HL-60/S4 treated with phorbol 12-myristate 13-acetate at 8.2 ng/mL for 4 days and 3 days (cell line): ENCODE measurements at regions not wholly inside any gene's neighbourhood (a gene's known extent, or its start where the extent isn't known, plus 50 kb on each side); places are given as distances from the start of the nearest gene placed in this dataset.

ENCODE experiments used
- in situ Hi-C: fragments of 300-500 bp; cut with MboI; formaldehyde crosslinking; loops from 2 replicates; pipeline ENCODE4 v1.15.0; 2022; ENCODE audit warnings: low sequenced_read_pairs

- in situ Hi-C loops = no loop called here
These were observed 114.9 kb upstream of the BTN3A2 start for GRCh38 chr6:26249957-26250697.

DNA sequence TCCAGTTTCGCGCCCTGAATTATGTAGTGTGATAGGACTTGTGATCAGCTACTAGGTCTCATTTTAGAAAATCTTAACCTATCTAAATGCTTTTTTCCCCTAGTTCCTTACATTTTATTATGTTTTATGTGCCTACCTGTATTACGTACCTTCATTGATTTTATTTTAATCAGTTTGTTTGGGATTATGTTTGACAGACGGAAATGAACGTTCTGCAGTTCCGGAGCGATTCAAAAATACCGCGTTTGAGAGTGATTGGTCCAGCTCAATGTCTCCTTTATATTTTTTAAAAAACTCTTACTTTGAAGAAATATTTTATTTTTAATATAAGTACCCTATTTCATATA, 114.3 kb upstream of the BTN3A2 start:
- in situ Hi-C loops = no loop called here

DNA sequence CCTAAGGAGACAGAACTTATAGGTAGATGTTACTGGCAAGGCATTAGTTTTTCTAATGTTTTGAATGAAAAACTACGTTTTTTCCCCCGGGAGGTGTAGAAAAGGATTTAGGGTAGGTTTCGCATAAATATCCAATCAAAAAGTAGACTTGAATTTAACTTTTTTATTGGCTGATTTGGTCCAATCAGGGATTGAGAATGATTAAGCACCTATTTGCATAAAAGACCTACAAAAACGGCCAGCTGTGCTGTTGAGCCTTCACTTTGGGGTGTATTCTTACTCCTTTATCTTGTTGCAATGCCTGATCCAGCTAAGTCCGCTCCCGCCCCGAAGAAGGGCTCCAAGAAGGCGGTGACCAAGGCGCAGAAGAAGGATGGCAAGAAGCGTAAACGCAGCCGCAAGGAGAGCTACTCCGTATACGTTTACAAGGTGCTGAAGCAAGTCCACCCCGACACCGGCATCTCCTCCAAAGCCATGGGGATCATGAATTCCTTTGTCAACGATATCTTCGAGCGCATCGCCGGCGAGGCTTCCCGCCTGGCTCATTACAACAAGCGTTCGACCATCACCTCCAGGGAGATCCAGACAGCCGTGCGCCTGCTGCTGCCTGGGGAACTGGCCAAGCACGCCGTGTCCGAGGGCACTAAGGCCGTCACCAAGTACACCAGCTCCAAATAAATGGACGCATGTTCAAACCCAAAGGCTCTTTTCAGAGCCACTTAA, 113.5 kb upstream of the BTN3A2 start:
- in situ Hi-C loops = no loop called here

- in situ Hi-C loops = no loop called here
These were observed 112.9 kb upstream of the BTN3A2 start for GRCh38 chr6:26252077-26252472.

- in situ Hi-C loops = no loop called here
These were observed 110.3 kb upstream of the BTN3A2 start for GRCh38 chr6:26254724-26255123.

- in situ Hi-C loops = no loop called here
These were observed 107.7 kb upstream of the BTN3A2 start for GRCh38 chr6:26257272-26257671.

DNA sequence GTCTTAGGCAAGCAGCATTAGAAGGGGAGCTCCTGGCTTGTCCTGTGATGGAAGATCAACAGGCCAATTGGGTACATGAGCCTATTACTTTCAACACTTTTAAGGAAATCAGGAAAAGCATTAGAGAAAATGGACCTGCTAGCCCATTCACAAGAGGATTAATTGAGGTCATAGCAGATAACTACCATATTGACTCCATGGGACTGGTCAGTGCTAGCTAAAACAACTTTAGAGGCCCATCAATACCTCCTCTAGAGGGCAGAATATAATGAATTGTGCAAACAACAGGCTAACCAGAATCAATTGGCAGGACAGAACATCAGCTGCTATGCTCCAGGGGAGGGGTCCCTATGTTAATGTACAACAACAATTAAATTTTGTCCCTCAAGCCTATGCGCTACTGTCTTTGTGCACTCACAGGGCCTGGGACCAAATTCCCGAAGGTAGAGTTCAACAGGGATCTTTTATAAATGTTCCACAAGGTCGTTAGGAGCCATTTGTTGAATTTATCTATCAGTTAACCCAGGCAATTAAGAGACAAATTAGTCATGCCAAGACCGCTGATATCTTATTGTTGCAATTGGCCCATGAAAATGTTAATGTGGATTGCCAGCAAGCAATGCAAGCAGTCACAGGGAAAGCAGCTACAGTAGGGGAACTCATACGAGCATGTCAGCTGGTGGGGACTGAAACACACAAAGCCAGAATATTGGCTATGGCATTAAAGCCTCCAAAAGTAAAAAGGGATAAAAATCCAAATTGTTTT, 106.6 kb upstream of the BTN3A2 start:
- in situ Hi-C loops = no loop called here

- in situ Hi-C loops = no loop called here
These were observed 104.8 kb upstream of the BTN3A2 start for GRCh38 chr6:26260110-26260637.

DNA sequence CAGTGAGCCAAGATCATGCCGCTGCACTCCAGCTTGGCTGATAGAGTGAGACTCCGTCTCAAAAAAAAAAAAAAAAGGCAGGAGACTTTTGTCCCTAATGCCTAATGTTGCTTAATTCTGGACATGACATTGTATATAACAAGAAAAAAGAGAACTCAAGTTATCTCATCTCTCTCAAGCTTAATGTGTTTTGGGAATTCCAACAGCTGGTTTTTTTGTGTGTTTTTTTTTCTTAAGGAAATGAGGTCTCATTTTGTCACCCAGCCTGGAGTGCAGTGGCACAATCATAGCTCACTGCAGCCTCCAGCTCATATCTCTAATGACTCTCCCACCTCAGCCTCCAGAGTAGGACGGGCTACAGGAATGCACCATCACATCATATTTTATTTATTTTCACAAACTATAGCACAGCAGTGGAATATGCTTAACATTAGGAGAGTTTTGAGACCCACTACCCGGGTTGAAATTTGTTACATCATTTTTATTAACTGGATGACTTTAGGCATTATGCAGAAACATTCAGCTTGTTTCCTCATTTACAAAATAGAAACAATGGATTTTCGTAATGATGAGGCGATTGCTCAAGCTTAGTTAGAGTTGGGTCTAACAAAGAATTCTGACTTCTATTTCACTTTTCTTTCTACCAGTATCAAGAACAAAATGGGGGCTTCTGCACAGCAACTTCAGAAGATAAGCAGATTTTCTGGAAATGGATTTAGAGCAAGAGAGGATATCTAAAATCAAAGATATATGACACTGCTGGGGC, 104.1 kb upstream of the BTN3A2 start:
- in situ Hi-C loops = no loop called here

- in situ Hi-C loops = no loop called here
These were observed 100.5 kb upstream of the BTN3A2 start for GRCh38 chr6:26264547-26264946.

DNA sequence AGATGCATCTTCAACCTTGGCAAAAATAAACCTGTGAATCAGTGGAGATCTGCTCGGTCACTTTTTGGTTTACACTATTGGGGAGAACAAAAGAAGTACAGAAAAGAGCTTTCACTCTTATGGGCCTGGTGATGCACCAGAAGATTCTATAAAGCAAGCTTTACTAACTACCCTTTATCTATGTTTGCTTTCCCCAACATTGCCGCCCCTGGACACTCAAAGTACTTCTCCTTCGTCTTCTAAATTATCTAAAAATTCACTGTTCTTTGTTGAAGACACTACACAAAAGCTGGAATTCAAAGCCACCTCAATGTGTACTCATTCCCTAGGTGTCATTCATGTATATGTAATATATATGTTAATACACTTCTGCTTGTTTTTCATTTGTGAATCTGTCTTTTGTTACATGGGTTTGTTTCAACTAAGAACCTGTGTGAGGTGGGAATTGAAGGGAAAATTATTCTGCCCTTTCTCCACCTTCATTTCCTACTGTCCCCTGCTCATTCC, 97.9 kb upstream of the BTN3A2 start:
- in situ Hi-C loops = no loop called here

- in situ Hi-C loops = no loop called here
These were observed 96.2 kb upstream of the BTN3A2 start for GRCh38 chr6:26268659-26269402.

DNA sequence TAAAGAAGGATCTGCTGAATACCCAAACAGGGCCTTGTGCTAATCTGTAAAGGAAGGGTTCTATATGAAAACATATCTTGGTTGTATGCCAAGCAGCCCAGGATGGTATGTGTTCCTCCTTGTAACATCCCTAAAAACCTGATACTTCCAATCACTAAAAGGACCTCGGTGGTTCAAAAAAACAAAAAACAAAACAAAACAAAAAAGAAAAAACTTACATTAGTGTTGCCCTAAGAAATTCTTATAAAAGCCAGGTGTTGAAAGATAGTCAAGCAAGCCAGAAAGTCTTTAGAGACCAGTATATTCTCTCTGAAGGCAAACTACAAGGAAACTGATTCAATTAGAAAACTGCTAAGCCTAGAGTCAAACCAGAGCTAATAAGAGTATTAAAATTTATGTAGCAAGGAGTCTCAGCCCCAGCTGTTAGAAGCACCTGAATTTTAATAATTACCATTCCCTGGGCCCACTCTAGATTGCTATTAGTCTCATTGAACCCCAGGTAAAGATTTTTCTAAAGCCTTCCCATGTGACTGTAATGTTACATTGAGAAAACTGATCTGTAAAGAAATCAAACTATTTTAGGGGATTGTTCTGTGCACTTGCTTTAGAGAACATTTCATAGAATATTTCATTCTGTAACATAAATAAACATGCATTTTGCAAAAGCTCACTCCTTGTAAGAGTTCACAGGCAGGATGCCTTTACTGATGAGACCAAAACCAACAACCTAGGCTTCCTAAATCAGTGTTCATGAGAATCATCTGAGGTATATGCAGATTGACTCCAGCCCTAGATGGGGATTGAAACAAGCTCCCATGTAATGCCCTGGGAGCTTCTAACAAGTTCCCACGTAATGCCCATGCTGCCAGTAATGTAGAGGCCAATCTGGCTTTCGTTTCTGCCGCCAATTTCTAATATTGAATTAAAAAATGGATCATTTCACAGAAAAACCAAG, 95.2 kb upstream of the BTN3A2 start:
- in situ Hi-C loops = no loop called here

DNA sequence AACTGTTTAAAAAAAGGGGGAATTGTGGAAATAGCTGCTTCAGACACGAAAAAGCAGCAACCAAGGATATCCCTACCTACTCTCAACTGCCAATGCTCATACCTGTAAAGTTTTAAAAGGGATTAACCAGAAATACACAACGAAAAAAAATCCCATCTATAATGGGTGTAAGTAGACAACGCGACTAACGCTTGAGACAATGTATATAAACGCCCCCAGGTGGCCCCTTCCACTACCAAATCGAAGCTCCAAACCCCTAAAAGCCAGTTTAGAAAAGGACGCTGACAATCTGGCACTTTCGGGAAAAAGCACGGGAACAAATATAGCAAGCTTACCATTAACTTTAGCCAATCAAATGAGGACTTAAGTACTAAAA, 94.5 kb upstream of the BTN3A2 start:
- in situ Hi-C loops = no loop called here

DNA sequence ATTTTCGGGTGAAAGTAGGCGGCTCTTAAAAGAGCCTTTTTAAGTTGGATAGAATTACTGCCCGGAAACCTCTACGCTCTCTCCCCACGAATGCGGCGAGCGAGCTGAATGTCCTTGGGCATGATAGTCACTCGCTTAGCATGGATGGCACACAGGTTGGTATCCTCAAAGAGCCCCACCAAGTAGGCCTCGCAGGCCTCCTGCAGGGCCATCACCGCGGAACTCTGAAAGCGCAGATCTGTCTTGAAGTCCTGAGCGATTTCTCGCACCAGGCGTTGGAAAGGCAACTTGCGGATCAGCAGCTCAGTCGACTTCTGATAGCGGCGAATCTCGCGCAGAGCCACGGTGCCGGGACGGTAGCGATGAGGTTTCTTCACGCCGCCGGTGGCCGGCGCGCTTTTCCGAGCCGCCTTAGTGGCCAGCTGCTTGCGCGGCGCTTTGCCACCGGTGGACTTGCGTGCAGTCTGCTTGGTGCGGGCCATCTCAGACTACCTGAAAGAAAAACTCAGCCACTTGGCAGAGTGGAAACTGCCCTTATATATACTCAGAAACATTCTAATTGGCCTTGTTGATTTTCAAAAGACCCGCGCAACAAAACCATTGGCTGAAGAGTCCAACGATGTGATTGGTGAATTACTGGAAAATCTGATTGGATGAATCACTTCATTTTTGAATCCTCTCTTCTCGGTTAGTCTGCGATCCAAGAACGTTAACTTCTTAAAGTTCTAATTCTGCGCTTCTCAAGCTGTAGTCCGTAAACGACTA, 93.9 kb upstream of the BTN3A2 start:
- in situ Hi-C loops = no loop called here

- in situ Hi-C loops = no loop called here
These were observed 93.4 kb upstream of the BTN3A2 start for GRCh38 chr6:26271668-26272024.

GRCh38 chr6:26272171-26272637, 92.8 kb upstream of the BTN3A2 start:
- in situ Hi-C loops = no loop called here
